Chondrocyte (in vitro differentiated cells): ENCODE measurements at regions not wholly inside any gene's neighbourhood (a gene's known extent, or its start where the extent isn't known, plus 50 kb on each side); places are given as distances from the start of the nearest gene placed in this dataset.

ENCODE experiments used
- DNase-seq: peaks from one replicate; pipeline ENCODE4 v3.0.0; 2021; ENCODE audit warnings: mixed read lengths, low spot score
- H3K27ac Mint-ChIP-seq: one replicate; pipeline ENCODE4 v1.8.0; 2021; ENCODE audit warnings: mild to moderate bottlenecking, moderate library complexity, mixed read lengths; ENCODE audit not compliant: unreplicated experiment
- H3K27me3 Mint-ChIP-seq: 2 replicates; pipeline ENCODE4 v1.8.0; 2021; ENCODE audit warnings: low read depth, mixed read lengths
- H3K36me3 Mint-ChIP-seq: 2 replicates; pipeline ENCODE4 v1.8.0; 2021; ENCODE audit warnings: low read depth, mixed read lengths
- H3K4me1 Mint-ChIP-seq: 2 replicates; pipeline ENCODE4 v1.8.0; 2021; ENCODE audit warnings: low read depth, mild to moderate bottlenecking, mixed read lengths
- H3K4me3 Mint-ChIP-seq: one replicate; pipeline ENCODE4 v1.8.0; 2021; ENCODE audit warnings: mild to moderate bottlenecking, moderate library complexity, mixed read lengths; ENCODE audit not compliant: unreplicated experiment
- H3K9me3 Mint-ChIP-seq: 2 replicates; pipeline ENCODE4 v1.8.0; 2021; ENCODE audit warnings: low read depth, mixed read lengths
- CTCF ChIP-seq: fragments of 200-600 bp; sonication (generic); IDR thresholded peaks from 2 replicates; pipeline ENCODE4 v1.5.0; 2021; ENCODE audit warnings: antibody characterized with exemption, mild to moderate bottlenecking, moderate library complexity

- Mint-ChIP-seq H3K9me3 (no peaks in the 10 kb centered on the region), H3K27ac (no peak overlapping the region), H3K4me1 (peaks cover 17% of the 10 kb centered on the region), H3K4me3 (no peak overlapping the region), H3K27me3 (no peaks in the 10 kb centered on the region), H3K36me3 (no peaks in the 10 kb centered on the region)
- no peak for DNase-seq
- TF ChIP-seq CTCF, result no peak
These were observed 64.0 kb upstream of the ZSWIM2 start for GRCh38 chr2:186912979-186913378.

GRCh38 chr2:186911551-186912085 lies 62.6 kb upstream of the ZSWIM2 start:
- Mint-ChIP-seq H3K27me3 (no peaks in the 10 kb centered on the region), H3K4me1 (peaks cover 7% of the 10 kb centered on the region), H3K9me3 (no peaks in the 10 kb centered on the region), H3K4me3 (no peak overlapping the region), H3K27ac (no peak overlapping the region), H3K36me3 (no peaks in the 10 kb centered on the region)
- no peak for DNase-seq
- TF ChIP-seq CTCF, result no peak

GRCh38 chr2:186910996-186911395 lies 62.0 kb upstream of the ZSWIM2 start:
- DNase-seq, result no peak
- H3K27me3 Mint-ChIP-seq, result no peaks in the 10 kb centered on the region
- H3K4me1 Mint-ChIP-seq, result peaks cover 9% of the 10 kb centered on the region
- H3K9me3 Mint-ChIP-seq, result no peaks in the 10 kb centered on the region
- TF ChIP-seq CTCF, result no peak
- no peak overlapping the region for H3K4me3 Mint-ChIP-seq
- H3K36me3 Mint-ChIP-seq, result no peaks in the 10 kb centered on the region
- H3K27ac Mint-ChIP-seq, result no peak overlapping the region

- no peak overlapping the region for H3K27ac Mint-ChIP-seq
- TF ChIP-seq CTCF, result no peak
- no peak for DNase-seq
- H3K27me3 Mint-ChIP-seq, result no peaks in the 10 kb centered on the region
- peaks cover 27% of the 10 kb centered on the region for H3K4me1 Mint-ChIP-seq
- H3K9me3 Mint-ChIP-seq, result no peaks in the 10 kb centered on the region
- no peak overlapping the region for H3K4me3 Mint-ChIP-seq
- no peaks in the 10 kb centered on the region for H3K36me3 Mint-ChIP-seq
These were observed 60.1 kb upstream of the ZSWIM2 start for GRCh38 chr2:186909095-186909494.

- DNase-seq, result no peak
- Mint-ChIP-seq H3K36me3 (no peaks in the 10 kb centered on the region), H3K27ac (no peak overlapping the region), H3K27me3 (no peaks in the 10 kb centered on the region), H3K4me3 (no peak overlapping the region), H3K4me1 (peaks cover 32% of the 10 kb centered on the region), H3K9me3 (no peaks in the 10 kb centered on the region)
- no peak for TF ChIP-seq CTCF
These were observed 58.9 kb upstream of the ZSWIM2 start for GRCh38 chr2:186907897-186908296.
